Middle frontal gyrus (tissue), 1 donor: ENCODE measurements at regions not wholly inside any gene's neighbourhood (a gene's known extent, or its start where the extent isn't known, plus 50 kb on each side); places are given as distances from the start of the nearest gene placed in this dataset.

ENCODE experiments used
- DNase-seq: peaks from one replicate; pipeline ENCODE4 v3.0.0-alpha.2; 2015; ENCODE audit warnings: low spot score; ENCODE audit errors: extremely low spot score

DNA sequence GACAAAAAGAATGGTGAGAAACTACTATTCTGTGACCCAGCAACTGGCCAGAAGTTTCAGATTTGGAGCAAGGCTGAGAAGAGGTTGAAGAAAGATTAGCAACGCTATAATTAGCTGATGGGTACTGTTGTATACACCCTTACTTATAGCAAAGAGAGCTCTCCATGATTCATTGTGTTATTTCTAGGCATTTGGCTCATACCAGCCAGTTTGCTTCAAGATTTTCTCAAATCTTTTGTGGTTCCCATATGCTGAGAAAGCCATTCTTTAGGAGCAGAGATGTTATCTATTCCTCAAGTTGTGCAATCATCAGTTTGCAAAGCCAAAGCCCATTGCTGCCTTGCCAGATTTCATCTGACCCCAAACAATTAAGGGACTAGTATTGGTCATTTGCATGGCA is 179.4 kb downstream of the ETS1 start:
- no peak for DNase-seq

DNA sequence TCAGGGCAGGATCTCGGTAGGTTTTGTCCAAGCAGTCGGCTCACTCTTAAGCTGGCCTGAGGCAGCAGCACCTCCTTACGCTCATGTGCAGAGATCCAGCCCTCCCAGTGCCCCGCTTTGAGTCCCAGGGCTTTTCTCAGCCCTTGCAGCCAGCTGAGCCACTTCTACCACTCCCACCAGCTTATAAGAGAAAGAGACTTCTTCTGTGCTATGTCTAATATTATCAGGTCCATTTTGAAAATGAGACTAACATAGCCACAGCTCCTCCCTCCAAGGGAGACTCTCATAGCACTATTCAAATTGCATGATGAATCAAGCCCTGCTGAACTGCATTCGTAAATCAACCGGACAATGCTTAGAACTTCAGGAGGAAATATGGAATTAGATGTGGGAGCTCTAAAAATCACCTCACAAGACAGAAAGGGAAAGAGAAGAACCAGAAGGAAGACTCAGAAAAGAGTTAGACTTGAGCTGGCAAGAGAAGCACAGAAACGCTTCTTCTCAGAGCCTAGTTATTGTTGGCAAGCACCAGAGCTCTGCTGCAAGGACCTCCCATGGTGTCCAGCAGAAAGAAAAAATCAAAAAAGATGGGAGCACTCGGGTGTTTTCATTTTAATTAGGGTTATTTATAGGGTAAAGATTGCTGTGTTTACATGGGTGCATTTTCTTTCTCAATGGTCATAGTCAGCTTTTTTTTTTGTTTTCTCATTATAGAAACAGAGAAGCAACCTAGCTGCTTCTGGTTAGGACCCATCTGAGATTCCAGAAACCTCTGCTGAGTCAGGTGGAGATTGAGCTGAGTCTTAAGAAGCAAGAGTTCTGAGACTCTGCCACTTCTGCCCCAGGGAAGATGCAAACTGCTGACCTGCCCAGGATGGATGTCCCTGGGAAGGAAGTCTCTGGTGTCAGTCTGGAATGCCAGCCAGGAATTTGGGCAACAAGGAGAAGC is 181.4 kb downstream of the ETS1 start:
- DNase-seq, result no peak

DNA sequence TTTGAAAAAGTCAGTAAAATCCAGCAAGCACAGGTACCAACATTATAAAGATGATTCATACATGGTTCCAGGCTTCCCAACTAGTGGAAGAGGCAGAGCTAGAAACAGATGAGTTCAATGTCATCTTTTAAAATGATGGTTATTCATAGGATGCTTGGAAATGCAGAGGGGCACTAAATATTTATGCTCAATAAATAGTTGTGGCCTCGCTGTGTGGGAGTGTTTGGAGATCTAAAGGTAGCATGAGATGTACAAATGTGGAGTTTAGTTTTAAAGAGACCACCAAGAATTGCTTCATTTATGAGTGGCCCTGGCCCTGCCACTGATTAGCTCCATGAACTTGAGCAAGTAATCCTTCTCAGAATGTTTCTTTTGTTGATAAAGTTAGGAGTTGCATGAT is 182.2 kb downstream of the ETS1 start:
- no peak for DNase-seq

GRCh38 chr11:128404437-128404836 is 182.9 kb downstream of the ETS1 start:
- no peak for DNase-seq

DNA sequence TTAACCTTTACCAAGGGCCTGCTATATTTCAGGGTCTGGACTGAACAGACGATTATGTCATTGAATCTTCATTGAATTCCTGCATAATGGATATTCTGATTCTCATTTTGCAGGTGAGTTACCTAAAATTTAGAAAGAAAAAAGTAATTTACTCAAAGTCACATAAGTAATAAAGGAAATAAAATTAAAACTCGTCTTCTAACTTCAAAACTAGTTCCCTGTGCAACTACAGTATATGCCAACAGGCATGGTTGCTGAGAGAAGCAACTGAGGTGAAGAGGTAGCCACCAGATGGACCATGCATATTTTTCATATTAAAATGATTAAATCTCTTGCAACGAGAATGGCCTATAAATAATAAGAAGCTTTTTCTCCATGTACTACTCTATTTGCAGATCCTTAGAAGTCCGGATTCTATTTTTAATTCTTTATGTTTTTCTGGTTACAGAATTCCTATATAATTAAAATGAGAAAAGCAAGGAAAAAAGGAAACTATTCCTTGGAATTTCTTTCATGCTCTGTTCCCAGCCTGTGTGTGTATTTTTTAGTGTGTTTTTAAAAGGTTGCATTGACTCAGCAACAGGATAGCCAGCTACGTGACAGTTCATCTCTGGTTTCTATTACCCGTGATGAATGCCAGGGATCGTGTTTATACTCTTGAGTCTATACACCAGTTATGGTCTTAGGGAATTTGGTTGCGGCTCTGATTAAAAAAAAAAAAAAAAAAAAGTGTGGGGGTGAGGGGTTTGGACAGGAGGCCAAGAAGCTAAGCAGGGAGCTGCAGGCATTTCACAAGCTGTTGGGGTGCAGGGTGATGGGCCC is 186.8 kb downstream of the ETS1 start:
- DNase-seq, result no peak

- DNase-seq, result no peak
Observed at GRCh38 chr11:128399251-128400121, 187.9 kb downstream of the ETS1 start.

- DNase-seq, result no peak
Observed at GRCh38 chr11:128398517-128399250, 188.7 kb downstream of the ETS1 start.

DNA sequence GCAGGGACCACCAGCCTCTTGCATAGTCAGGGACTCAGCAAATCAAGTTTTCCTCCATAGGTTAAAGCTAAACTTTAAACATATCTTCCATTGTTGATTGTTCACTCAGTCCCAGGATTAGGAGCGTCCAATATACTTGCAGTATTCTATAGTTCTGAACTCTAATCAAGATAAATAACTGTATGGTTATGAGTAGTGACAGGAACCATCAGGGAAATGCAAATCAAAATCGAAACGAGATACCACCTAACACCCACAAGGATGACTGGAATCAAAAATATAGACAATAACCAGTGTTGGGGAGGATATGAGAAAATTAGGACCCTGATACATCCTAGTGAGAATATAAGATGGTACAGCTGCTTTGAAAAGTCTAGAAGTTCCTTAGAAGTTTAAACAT is 190.0 kb downstream of the ETS1 start:
- DNase-seq, result no peak

DNA sequence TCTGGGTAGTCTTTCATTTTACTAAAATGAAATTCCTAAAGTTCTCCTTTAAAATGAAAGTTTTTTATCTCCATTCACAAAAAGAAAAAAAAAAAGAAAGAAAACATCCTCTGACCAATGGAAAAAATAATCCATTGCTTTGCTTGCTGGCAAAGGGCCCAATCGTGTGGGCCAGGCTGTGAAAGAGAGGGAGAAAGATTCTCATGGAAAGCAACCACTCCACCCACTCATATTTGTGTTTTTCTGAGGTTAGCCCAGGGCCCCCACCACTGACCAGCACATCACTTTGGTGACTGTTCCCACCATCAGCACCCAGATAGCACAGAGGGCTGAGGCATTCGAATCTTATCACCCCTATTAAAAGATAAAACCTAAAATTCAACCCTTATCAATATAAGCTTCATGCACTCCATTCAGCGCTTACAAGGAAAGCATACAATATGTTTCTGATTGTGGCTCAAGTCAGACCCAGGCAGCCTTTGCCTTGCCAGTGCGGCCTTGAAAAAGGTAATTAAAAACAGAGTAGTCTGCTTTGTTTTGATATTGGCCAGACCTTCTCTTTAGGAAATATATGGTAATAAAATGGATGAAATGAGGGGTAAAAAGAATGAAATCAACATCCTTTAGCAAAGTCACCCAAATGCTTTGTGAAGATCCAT is 192.8 kb downstream of the ETS1 start:
- DNase-seq, result no peak

GRCh38 chr11:128392259-128392658 is 195.1 kb downstream of the ETS1 start:
- DNase-seq, result no peak

GRCh38 chr11:128391811-128392210 is 195.5 kb downstream of the ETS1 start:
- DNase-seq, result no peak

DNA sequence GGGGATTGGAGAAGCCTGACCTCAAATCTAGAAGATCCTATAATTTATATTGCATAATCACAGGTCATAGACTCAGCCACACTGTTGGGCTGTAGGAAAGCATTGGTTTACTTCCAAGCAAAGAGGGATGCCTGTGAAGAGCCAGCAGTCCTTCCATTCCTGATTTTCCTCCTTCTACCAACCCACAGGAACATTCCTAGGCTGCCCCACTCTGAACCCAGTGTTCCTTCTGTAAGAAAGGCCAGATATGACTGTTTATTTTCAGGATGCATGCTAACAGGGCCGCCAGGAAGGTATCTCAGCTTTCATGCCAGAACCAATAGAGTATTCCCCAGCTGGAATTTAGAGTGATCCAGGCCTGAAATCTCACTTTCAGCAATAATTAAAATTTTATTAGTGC is 197.1 kb downstream of the ETS1 start:
- DNase-seq, result no peak

DNA sequence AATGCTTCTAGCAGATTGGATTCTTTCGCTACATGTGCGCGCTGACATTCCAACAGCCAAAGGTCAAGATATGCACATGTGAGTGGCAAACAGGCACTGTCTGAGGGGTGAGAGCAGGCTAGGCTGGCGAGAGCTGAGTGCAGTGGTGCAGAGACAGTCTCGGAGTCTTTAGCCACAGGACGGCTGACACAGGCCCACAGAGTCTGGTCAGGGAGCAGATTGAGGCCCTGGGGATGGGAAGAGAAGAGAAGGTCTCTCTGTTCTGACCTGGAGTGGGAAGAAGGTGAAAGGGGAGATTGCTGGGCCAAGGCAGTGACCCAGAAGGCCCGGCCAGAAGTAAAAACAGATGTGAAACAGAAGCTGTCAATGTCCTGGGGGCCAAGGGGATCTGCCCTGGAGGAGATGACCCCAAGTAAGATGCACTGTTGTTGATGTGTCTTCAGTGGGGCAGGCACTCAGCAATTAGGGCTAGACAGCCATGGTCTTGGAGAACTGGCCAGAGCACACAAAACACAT is 197.8 kb downstream of the ETS1 start:
- DNase-seq, result no peak

DNA sequence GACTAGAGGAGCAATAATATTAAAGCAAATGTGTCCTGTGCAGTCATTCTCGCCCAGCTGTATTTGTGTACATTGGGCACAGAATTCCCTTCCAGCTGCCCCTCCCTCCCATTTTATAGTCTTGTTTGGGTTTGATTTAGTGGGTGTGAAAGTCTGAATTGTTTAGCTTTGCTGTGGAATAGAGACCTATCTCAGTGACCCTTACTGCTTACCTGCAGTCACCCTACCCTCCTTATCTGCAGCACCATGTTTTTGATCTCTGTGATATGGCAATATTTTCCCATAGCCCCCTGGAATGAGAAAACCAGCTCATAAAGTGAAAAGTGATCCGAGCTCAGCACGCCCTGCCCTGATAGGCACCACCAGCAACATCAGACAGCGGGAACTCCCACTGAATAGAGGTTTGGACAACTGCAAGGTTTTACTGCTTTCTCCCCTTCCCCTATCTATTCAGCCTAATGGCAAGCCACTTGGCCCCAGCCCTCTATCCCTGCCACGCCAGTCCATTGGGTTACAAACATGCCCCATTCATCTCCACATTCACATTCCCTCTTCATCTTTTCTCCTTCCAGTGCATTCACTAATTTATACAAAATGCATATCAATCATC is 199.0 kb downstream of the ETS1 start:
- DNase-seq, result no peak

GRCh38 chr11:128379587-128380580 is 207.5 kb downstream of the ETS1 start:
- no peak for DNase-seq

GRCh38 chr11:128375961-128376360 is 211.4 kb downstream of the ETS1 start:
- no peak for DNase-seq

DNA sequence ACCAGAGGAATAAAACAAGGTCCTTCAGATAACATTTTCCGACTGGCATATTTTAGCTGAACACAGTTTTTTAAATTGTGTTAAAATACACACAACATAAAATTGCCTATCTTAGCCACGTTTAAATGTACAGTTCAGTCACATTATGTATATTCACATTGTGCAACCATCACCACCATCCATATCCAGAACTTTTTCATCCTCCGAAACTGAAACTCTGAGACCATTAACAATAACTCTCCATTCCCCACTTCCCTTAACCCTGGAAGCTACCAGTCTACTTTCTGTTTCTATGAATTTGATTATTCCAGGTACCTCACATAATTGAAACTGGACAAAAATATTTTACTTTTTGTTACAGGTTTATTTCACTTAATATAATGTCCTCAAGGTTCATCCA is 213.3 kb downstream of the ETS1 start:
- DNase-seq, result no peak

DNA sequence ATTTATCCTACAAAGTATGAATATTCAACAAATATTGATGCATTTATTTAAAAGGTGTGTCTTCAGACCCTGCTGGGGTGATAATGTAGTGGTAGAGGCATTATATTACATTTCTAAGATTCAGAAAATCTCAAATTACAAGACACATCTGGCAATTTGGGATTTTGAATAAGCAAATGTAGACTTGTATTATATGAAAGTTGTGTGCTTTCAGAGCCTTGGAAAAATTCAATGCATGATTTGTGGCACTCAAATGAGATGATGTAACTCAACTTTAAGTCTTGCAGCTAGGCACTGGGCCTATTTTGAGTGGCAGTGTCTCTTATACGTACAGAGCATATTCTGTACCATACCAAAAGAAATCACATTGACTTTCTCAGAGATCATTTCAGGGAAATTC is 214.4 kb downstream of the ETS1 start:
- DNase-seq, result no peak
